Inflammatory macrophage treated with lipopolysaccharide for 4 hours (primary cell): ENCODE measurements at regions not wholly inside any gene's neighbourhood (a gene's known extent, or its start where the extent isn't known, plus 50 kb on each side); places are given as distances from the start of the nearest gene placed in this dataset.
A peak's percentile ranks its signal among the peaks of the same experiment; 100 is the strongest.

ENCODE experiments used
- DNase-seq: peaks from one replicate; pipeline ENCODE4 v3.0.0-alpha.2; 2020

GRCh38 chr10:111204838-111205237, 128.0 kb downstream of the ADRA2A start:
- no peak for DNase-seq

- no peak for DNase-seq
Measured at GRCh38 chr10:111206521-111206920, 129.7 kb downstream of the ADRA2A start.

GRCh38 chr10:111207500-111207899, 130.7 kb downstream of the ADRA2A start:
- DNase-seq = peak; percentile 4

GRCh38 chr10:111208951-111209350, 132.1 kb downstream of the ADRA2A start:
- DNase-seq = no peak

- DNase-seq = no peak
Measured at GRCh38 chr10:111209692-111210091, 132.9 kb downstream of the ADRA2A start.

GRCh38 chr10:111211241-111211640, 134.4 kb downstream of the ADRA2A start:
- DNase-seq = no peak

- no peak for DNase-seq
Measured at GRCh38 chr10:111211706-111212105, 134.9 kb downstream of the ADRA2A start.

GRCh38 chr10:111221682-111222480, 145.1 kb downstream of the ADRA2A start:
- DNase-seq = no peak

GRCh38 chr10:111222961-111223360, 146.1 kb downstream of the ADRA2A start:
- DNase-seq = no peak

GRCh38 chr10:111231779-111232178, 154.9 kb downstream of the ADRA2A start:
- DNase-seq = no peak

GRCh38 chr10:111233439-111233838, 156.6 kb downstream of the ADRA2A start:
- no peak for DNase-seq

- no peak for DNase-seq
Measured at GRCh38 chr10:111234234-111234913, 157.5 kb downstream of the ADRA2A start.

GRCh38 chr10:111234914-111235302, 158.1 kb downstream of the ADRA2A start:
- no peak for DNase-seq

- DNase-seq = no peak
Measured at GRCh38 chr10:111240348-111240747, 163.5 kb downstream of the ADRA2A start.

GRCh38 chr10:111243126-111243525, 166.3 kb downstream of the ADRA2A start:
- DNase-seq = no peak

- DNase-seq = no peak
Measured at GRCh38 chr10:111246136-111246535, 169.3 kb downstream of the ADRA2A start.

GRCh38 chr10:111246814-111247452, 170.1 kb downstream of the ADRA2A start:
- no peak for DNase-seq

- DNase-seq = no peak
Measured at GRCh38 chr10:111247781-111248389, 171.1 kb downstream of the ADRA2A start.

- DNase-seq = no peak
Measured at GRCh38 chr10:111249925-111250324, 173.1 kb downstream of the ADRA2A start.

- DNase-seq = no peak
Measured at GRCh38 chr10:111261081-111261615, 184.3 kb downstream of the ADRA2A start.

- no peak for DNase-seq
Measured at GRCh38 chr10:111265341-111265740, 188.5 kb downstream of the ADRA2A start.

- DNase-seq = no peak
Measured at GRCh38 chr10:111266165-111266564, 189.3 kb downstream of the ADRA2A start.

GRCh38 chr10:111267673-111268072, 190.8 kb downstream of the ADRA2A start:
- DNase-seq = no peak
